HG02885 (cell line): ENCODE measurements at regions not wholly inside any gene's neighbourhood (a gene's known extent, or its start where the extent isn't known, plus 50 kb on each side); places are given as distances from the start of the nearest gene placed in this dataset.

Experiments used
- ATAC-seq: cut with Tn5 transposase; IDR thresholded peaks from one replicate; pipeline ENCODE4 v1.9.1; 2021; ENCODE audit warnings: mild to moderate bottlenecking; ENCODE audit not compliant: unreplicated experiment, poor library complexity

DNA sequence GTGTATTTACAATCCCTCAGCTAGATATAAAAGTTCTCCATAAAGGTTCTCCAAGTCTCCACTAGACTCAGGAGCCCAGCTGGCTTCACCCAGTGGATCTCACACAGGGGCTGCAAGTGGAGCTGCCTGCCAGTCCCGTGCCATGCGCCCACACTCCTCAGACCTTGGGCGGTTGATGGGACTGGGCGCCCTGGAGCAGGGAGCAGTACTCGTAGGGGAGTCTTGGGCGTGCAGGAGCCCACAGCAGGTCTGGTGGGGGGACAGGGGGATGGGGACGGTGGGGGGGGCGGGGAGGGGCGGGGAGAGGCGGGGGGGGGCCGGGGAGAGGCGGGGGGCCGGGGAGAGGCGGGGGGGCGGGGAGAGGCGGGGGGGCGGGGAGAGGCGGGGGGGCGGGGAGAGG, 54.7 kb upstream of the RND3 start:
- no peak for ATAC-seq

DNA sequence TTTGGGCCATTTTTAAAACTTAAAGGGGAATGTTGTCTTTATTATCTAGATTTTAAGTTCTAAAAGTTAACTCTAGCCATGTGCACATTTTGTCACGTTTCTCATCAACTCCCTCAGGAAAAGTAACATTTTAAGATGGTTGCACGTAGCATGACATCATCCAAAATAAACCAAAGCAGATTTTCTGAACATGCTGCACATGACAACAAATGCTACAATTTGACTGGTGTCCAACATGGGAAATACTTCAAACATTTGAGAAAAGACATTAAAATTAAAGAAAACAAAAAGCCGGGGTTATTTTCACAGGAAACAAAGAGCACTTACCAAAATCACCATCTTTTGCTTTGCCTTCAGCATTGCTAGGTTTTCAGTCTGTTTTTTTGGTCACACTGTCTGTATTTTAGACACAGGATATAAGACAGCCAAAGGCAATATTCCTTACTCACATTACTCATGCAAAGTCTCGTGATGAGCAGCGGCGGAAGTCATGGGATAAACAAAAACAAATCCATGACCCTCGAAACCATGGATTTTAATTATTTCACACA, 51.3 kb upstream of the RND3 start:
- ATAC-seq, result no peak
